ENCODE measurements at regions not wholly inside any gene's neighbourhood (a gene's known extent, or its start where the extent isn't known, plus 50 kb on each side); places are given as distances from the start of the nearest gene placed in this dataset.
A peak's percentile ranks its signal among the peaks of the same experiment; 100 is the strongest.

DNA sequence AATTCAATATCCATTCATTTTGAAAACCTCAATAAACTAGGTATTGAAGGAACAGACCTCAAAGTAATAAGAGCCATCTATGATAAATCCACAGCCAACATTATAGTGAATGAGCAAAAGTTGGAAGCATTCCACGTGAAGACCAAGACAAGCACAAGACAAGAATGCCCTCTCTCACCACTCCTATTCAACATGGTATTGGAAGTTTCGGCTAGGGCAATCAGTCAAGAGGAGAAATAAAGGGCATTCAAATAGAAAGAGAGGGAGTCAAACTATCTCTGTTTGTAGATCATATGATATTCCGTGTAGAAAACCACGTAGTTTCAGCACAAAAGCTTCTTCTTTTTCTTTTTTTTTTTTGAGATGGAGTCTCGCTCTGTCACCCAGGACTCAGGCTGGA, 550.3 kb downstream of the FSCB start:
- no peak for DNase-seq

DNA sequence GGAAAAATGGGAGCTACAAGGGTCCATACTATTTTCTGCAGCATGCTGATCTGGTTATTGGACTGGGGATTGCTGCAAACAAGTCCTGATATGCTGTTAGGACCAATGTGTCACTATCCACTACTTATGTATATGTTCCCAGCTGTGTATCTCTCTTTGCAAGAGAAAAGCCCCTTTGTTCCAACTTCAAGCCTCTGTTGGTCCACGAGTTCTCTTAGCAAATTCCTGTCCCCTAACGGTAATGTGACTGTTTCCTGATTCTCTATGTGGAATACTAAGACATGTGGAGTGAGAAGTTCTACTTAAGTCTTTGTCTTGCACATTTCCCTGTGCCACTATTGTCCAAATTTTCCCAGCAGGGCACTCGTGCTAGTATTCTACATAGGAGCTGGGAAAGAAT, 557.7 kb downstream of the FSCB start:
- no peak for DNase-seq

DNA sequence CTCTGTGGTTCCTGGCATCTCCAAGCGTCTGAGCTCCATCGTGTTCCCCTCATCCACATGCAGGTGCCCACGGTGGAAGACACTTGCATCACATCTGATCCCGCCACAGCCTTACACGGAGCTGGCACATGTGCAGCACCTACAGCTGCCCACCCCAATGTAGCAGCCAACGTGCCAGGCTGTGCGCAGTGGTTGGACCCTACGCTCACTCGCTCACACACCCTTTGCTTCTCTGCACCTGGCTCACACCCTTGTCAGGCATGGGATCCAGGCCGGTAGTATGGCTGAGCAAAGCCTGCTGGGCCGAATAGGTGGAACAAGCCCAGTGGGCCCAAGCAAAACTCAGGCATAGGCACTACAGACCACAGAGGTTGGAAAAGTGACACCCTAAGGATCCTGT, 567.2 kb downstream of the FSCB start:
- no peak for DNase-seq

DNA sequence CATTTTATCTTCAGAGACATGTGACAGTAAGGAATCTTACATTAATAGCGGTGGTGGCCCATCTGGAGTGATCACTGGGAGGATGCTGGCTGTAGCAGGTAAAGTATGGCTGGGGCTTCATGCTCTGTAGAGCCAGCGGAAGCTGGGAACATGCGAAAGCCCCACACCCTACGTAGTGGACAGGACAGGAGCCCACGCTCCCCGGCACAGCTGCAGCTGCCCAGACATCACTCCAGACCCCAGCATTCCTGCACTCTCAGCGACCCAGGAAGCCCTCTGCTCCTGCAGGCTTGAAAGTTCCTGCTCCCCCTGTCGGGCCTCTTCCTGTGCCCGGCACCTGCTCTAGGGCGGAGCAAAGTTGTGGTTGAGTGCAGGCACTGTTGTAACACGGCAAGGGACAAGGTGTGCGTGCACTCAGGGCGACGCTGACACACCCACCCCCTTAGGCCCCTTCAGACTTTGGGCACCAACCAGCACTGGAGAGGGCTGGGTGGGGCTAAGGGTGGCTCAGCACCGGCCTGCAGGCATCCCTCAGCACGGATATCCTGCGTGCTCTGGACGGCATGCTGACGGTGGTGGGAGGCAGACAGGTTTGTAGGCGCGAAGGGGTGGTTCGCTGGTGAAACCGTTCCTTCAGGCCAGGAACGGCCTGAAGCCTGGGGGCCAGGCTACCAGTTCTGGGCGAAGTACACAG, 568.3 kb downstream of the FSCB start:
- DNase-seq, result no peak

DNA sequence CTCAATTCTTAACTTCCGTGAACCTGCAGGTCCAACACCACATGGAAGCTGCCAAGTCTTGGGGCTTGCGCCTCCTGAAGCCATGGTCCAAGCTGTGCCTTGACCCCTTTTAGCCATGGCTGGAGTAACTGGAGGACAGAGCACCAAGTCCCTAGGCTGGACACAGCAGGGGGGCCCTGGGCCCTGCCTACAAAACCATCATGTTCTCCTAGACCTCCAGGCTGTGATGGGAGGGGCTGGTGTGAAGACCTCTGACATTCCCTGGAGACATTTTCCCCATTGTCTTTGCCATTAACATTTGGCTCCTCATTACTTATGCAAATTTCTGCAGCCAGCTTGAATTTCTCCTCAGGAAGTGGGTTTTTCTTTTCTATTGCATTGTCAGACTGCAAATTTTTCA, 570.1 kb downstream of the FSCB start:
- no peak for DNase-seq

DNA sequence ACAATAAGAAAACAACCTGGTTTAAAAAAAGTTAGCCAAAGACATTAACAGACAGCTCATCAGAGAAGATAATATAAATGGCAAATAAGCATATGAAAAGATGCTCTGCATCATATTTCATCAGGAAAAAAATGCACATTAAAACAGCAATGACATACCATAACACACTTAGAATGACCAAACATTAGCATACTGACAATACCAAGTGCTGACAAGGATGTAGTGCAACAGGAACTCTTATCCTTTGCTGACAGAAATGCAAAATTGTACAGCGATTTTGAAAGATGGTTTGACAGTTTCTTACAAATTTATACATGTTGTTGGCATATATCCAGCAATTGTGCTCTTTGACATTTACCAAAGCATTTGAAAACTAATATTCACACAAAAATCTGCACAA, 573.0 kb downstream of the FSCB start:
- no peak for DNase-seq

DNA sequence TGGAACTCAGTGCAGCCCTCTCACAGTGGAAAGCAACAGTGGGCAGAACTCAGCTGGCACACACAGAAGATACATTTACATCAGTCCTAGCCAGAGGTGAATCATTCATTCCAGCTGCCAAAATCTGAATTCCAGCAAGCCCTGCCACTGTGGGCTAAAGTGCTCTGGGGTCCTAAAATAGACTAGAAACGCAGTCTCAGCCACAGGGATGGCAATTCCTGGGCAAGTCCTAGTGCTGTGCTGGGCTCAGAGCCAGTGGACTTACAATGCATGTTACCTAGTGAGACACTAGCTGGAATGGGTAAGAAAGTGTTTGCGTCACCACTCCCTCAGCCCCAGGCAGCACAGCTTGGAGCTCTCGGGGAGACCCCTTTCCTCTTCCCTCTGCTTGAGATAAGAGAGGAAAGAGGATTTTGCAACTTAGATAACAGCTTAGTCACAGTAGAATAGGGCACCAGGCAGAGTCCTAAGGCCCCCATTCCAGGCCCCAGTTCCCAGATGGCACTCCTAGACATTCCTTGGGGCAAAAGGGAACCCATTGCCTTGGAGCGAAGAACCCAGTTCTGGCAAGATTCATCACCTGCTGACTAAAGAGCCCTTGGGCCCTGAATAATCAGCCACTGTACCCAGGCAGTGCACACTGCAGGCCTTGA, 592.9 kb downstream of the FSCB start:
- no peak for DNase-seq

DNA sequence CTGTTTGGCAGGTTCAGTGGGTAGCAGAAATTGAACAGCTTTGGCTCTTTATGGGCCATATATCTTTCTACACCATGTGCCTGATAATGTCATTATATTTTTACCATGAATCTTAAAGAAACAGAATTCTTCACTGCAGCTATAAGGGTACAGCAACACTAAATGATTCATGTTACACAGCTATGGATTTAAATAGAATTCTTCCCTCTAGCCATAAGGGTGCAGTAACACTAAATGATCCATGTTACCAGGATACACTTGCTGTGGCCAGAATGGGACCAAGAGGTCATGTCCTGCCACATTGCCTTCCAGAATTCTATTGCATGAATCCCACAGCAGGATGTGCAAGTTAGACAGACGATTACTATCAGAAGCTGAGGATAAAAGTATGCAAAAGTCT, 603.9 kb downstream of the FSCB start:
- DNase-seq, result no peak

DNA sequence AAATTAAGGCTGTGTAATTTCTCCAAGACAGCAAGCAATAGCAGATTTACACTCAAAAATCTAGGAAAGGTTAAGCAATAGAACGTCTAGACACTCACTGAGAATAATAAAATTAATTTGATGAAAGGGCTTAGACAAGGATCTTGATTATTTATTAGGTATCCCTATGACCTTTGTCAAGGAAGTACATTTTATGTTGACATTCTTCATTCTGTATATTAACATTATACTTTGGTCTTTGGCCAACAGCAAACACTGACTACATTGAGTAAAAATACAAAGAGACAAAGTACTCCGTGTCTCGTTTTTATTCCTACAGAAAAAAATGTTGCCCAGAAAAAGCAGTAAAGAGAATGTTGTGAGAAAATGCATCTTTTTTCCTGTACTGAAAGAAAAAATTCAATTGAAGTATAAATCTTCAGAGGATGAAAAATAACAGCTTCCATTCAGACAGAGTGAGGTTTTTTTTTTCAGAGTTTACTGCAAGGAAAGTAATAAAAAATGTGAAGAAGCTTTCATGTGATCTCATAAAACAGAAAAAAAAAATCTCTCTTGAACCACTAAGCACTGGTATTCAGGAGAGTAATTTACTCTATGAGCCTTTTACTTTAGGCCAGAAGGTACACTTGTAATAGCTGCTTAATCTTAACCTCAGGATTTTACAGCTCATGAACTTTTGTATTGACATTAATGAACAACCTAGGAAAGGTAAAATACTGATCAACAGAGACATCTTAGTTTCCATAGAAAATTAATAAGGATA, 605.0 kb downstream of the FSCB start:
- no peak for DNase-seq

DNA sequence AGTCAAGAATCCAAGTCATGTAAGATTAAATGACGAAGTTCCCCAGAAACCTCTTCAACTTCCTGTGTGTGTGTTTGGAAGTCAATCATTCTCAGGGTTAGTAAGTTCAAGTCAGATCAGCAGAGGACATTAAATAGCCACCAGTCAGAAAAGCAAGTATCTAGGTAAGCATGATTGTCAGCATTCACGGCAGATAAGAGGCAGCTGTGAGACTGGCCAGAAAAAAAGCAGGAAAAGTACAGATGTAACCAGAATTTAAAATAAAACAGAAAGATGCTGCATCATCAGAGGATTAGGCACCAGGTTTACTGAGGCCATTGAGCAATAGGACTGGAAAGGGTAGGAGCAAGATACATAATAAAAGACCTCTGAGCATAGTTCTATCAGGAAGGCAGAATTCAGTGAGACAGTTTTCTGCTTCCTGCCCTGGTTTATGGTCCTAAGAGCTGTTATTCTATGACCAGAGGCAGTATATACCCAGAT, 606.9 kb downstream of the FSCB start:
- no peak for DNase-seq

DNA sequence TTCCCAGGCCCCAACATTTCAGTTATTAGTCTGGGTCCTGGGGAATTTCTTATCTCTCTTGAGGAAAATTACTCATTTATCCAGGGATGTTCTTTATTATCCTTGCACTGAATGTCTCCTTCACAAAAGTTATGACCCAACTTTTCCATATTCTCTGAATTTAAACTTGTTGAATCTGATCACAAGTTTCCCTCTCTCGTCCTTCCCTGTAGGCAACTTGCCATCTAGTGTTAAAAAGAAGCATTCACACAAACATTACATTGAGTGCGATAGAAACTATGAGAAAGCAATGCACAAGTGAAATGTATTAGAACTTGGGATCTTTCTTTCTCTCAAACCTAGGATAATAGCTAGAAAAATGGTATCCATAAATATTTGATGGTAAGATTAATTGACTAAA, 608.4 kb downstream of the FSCB start:
- DNase-seq, result no peak

DNA sequence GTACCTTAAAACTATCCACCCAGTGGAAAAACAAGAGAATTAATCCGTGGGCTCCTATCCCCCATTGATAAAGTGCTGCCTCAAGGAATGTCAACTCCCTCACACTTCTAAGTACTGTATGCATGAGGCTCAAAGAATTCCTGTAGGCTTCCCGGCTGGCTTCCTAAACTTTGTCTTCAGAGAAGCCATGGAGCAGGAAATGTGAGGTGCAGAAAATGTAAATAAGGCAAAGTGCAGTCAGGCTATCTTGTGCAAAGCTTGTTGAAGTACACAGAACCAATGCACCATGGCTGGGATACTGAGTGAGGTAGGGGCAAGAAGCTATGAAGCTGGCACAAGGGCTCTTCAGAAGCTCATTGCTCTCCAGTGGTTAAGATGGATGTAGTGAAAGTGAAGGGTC, 611.0 kb downstream of the FSCB start:
- DNase-seq, result no peak

DNA sequence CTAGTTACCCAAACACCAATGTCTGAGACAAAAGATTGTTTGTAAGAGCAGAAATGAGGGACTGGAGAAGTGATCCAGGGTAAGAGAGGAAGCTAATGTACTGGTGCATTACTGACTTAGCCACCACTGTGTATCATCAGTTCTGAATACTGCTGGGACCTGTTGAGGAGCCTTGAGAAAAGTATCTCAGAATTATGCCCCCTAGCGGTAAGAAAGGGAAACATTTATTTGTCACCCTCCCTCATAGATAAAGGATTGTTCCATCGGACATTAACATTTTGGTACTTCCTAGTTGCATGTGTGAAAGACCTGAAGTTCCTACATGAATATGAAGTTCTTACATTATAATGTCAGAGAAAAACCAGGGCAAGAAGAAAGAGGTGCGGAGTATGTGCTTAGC, 612.5 kb downstream of the FSCB start:
- DNase-seq, result peak in 1 of 2 donors; percentile 42

DNA sequence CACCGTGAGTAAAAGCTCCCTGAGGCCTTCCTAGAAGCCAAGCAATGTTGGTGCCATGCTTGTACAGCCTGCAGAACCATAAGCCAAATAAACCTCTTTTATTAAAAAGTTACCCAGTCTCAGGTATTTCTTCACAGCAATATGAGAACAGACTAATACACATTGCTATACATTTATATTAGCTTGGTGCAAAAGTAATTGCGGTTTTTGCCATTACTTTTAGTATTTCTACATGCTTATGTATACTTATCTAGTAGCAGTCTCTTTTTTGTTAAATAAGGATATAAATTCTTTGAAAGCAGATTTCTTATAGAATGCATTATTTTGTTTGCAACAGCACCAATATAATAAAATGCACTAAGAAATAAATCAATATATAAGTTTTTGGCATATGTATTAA, 619.6 kb downstream of the FSCB start:
- DNase-seq, result no peak

DNA sequence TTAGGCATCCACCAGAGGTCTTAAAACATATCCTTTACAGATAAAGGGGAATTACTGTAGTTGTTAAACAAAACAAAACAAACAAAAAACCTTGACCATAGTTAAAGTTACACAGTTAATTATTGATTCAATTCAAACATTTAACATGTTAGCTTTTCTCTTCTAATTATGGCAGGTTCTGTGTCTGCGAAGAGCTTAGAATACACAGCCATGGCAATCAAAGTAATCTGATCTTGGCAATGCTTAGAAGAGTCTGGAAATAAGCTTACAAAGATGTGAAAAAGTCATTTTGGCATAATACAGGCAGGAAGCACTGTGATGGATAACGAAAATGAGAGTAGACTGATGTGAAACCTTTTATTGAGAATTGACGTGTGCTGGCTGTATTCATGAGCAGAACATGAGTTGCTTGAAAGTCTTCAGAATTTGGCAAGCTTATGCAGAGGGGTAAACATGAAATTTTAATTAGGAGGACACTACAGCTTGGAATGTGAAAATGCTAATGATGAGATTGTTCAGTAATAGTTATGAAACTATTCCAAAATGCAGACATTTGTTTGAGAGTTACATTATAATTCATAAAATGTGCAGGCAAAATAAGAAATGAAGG, 629.6 kb downstream of the FSCB start:
- DNase-seq, result no peak

DNA sequence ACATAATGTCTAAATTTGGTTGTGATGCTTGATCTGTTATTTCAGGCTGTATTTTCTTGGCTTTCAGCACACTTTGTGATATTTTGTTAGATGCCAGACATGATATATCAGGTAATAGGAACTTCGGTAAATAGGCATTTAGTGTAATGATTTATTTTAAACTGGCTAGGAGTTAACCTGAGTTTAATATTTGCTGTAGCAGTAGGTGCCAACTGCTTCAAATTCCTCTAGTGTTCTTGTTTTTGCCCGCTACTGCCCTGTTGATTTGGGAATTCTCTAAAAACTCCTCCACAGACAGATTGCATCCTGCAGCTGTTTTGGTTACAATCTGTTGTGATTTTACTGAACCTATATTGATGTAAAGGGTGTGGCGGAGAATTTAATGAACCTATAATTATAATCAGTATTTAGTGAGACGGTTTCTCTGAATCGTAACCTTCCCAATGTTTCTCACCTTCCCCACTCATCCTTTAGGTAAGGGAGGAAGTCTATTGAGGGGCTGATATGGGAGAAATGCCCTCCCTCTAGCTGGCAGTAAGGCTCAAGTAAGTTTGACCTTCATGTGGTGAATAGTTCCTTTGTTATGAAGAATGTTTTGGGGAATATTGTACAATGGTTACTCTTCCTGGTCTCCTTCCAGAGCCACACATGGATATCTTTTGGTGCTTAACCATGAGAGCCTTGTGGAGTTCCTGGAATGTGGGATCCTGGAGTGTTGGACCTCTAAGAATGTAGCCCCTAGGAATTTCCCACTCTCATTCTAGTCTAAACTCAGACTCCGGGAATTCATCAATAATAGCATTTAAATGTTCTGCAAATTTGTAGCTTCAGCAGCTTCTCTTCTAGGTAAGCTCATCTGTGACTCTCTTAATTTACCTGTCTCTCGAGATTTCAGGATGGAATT, 634.1 kb downstream of the FSCB start:
- no peak for DNase-seq

DNA sequence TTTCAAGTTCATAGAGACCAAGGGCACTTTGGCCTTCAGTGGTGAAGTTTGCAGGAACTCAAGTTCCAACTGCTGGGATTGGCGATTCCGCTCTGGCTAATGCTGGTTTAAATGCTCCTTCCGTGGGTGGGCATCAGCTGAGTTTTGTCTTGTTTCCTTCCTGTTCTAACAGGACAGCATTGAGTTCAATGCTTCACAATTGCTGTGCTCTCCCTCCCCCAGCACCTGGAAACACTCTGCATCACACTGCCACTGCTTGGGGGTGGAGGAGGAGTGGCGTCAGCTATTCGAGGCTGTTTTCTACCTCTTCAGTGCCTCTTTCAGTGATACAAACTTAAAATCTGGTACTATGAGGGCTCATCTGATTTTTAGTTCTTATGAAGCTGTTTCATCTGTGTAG, 634.9 kb downstream of the FSCB start:
- no peak for DNase-seq

DNA sequence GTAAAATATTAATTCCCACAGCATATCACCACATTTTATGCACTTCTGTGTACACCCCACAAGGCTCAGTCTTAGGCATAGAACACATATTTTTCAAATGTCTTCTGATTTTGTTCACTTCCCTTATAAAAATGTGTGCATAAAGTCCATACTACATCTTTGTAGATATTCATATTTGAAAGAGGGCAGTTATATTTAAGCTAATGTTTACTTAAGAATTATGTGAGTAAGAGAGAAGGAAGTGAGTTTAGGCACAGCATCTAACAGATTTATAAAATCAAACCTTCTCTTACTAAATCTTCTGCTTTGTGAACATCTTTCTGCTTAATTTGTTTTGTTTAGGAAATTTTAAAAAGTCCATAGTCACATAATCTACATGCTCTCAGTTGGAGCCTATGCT, 648.1 kb downstream of the FSCB start:
- DNase-seq, result no peak

DNA sequence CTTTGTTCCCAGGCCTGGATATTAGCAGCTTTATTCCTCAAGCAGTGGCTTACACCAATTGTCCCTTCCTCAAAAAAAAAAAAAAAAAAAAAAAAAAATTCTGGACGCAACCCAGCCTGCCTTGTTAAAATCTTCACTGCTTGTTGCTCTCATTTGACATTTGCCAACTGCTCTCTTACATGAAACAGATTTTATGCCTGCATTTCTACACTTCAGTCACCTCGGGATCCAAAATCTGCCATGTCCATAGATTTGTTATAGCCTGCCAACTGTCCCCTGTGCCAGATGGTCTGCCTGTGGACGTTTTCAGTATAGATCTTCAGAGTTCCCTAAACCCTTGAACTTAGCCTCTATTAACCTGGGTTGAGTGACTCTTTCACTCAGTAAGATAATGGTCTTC, 651.5 kb downstream of the FSCB start:
- no peak for DNase-seq

DNA sequence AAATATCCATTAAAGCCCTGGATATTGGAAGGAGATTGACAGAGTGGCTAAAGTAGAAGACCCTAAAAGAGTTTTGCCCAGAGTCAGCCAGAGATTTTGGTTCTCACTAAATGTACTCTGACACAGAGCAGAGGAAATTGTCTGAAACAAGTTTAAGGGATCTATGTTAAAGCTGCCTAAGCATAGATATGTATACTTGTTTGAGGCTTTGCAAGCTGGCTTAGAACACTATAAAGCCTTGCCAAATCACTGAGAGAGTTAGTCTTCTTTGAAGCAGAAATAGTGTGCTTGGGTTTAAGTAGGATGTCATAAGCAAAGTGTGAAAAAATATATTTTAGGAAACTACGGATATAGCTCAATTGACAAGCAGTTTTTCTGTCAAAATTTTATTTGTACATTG, 653.5 kb downstream of the FSCB start:
- DNase-seq, result no peak

DNA sequence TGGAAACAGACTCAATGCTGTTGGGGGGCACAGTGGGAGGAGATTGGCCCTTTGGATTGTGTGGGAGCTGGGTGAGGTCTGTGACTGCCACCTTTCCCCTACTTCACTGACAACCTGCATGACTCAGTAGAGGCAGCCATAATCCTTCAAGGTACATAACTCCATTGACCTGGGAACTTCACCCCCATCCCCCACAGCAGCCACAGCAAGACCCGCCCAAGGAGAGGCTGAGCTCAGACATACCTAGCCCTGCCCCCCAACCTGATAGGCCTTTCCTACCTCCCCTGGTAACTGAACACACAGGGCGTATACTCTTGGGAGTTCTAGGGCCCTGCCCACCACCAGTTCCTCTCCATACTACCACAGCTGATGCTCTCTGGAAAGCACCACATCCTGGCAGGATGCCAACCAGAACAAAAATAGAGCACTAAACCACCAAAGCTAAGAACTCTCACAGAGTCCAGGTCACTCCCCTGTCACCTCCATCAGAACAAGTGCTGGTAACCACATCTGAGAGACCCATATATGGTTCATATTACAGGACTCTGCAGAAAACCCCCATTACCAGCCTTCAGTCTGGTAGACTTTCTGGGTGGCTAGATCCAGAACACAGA, 703.9 kb downstream of the FSCB start:
- no peak for DNase-seq

DNA sequence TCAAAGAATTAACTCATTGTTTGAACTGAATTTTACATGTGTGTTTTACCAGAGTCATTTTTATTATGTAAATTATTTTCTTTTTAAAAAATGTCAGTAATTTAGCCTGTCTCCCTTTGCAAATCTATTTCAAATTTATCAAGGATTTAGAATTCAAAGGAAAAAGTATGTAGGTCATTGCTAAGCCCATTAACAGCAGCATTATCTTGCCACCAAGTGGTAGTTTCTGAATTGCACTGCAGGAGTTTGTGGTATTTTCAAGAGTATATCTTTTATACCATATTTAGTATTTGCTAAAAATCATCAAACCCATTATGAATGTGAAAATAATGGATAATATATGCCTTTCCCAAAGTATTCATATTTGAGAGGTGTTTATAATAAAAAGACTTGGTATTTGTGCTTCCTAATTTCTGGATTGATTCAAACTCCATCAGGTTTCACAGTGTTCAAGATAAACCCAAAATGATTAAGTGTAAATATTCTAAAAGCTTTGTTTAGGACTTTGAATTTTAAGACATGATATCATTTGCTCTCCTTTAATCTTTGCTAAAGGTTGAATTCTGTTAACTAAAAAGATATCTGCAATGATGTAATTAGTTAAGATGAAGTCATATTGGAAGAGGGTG, 711.4 kb downstream of the FSCB start:
- DNase-seq, result no peak

Measured in inflammatory macrophage treated with lipopolysaccharide for 1 hour (primary cell).